ENCODE measurements at regions not wholly inside any gene's neighbourhood (a gene's known extent, or its start where the extent isn't known, plus 50 kb on each side); places are given as distances from the start of the nearest gene placed in this dataset.

GRCh38 chr4:187618701-187619281 lies 376.8 kb upstream of the ZFP42 start:
- H3K27me3 ChIP-seq (ENCODE audit: control insufficient read depth in 3 of 3, insufficient read depth in 3 of 3, low read length in 2 of 3), result no peaks in the 10 kb centered on the region
- ATAC-seq (ENCODE audit: insufficient read depth, low FRiP score) (no peak), DNase-seq (no peak)
- H3K36me3 ChIP-seq (ENCODE audit: control insufficient read depth in 4 of 4, insufficient read depth in 4 of 4, low read length in 4 of 4), result no peaks in the 10 kb centered on the region
- TF ChIP-seq, protein P1, sequence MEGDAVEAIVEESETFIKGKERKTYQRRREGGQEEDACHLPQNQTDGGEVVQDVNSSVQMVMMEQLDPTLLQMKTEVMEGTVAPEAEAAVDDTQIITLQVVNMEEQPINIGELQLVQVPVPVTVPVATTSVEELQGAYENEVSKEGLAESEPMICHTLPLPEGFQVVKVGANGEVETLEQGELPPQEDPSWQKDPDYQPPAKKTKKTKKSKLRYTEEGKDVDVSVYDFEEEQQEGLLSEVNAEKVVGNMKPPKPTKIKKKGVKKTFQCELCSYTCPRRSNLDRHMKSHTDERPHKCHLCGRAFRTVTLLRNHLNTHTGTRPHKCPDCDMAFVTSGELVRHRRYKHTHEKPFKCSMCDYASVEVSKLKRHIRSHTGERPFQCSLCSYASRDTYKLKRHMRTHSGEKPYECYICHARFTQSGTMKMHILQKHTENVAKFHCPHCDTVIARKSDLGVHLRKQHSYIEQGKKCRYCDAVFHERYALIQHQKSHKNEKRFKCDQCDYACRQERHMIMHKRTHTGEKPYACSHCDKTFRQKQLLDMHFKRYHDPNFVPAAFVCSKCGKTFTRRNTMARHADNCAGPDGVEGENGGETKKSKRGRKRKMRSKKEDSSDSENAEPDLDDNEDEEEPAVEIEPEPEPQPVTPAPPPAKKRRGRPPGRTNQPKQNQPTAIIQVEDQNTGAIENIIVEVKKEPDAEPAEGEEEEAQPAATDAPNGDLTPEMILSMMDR (IDR thresholded peaks at IDR 0.05; ENCODE audit: control extremely low read depth, extremely low read depth), result no peak
- no peak overlapping the region for H3K4me3 ChIP-seq
- H3K9me3 ChIP-seq (ENCODE audit: control insufficient read depth in 4 of 4, insufficient read depth in 3 of 4, low read length in 3 of 4), result no peaks in the 10 kb centered on the region
- WGBS, 2 donors, result 66 to 78% methylated on average over 2 of the region's 2 CpGs
- no peak overlapping the region for H3K9ac ChIP-seq (ENCODE audit: insufficient read depth in 1 of 2, low read length in 2 of 2)
- H3K27ac ChIP-seq (ENCODE audit: low read depth in 1 of 2, low read length in 1 of 2), result no peak overlapping the region
- H3K4me1 ChIP-seq (ENCODE audit: control insufficient read depth in 5 of 5, insufficient read depth in 5 of 5, low read length in 5 of 5), result no peaks in the 10 kb centered on the region

GRCh38 chr4:187619319-187619718 lies 376.3 kb upstream of the ZFP42 start:
- DNase-seq (no peak), ATAC-seq (ENCODE audit: insufficient read depth, low FRiP score) (no peak)
- Histone ChIP-seq H3K36me3 (ENCODE audit: control insufficient read depth in 4 of 4, insufficient read depth in 4 of 4, low read length in 4 of 4) (no peaks in the 10 kb centered on the region), H3K27ac (ENCODE audit: low read depth in 1 of 2, low read length in 1 of 2) (no peak overlapping the region), H3K27me3 (ENCODE audit: control insufficient read depth in 3 of 3, insufficient read depth in 3 of 3, low read length in 2 of 3) (no peaks in the 10 kb centered on the region), H3K4me1 (ENCODE audit: control insufficient read depth in 5 of 5, insufficient read depth in 5 of 5, low read length in 5 of 5) (no peaks in the 10 kb centered on the region), H3K9ac (ENCODE audit: insufficient read depth in 1 of 2, low read length in 2 of 2) (no peak overlapping the region), H3K9me3 (ENCODE audit: control insufficient read depth in 4 of 4, insufficient read depth in 3 of 4, low read length in 3 of 4) (no peaks in the 10 kb centered on the region), H3K4me3 (no peak overlapping the region)
- TF ChIP-seq, protein P1 (IDR thresholded peaks at IDR 0.05; ENCODE audit: control extremely low read depth, extremely low read depth), result no peak
- WGBS, 2 donors, result 57 to 89% methylated on average over 4 of the region's 4 CpGs

DNA sequence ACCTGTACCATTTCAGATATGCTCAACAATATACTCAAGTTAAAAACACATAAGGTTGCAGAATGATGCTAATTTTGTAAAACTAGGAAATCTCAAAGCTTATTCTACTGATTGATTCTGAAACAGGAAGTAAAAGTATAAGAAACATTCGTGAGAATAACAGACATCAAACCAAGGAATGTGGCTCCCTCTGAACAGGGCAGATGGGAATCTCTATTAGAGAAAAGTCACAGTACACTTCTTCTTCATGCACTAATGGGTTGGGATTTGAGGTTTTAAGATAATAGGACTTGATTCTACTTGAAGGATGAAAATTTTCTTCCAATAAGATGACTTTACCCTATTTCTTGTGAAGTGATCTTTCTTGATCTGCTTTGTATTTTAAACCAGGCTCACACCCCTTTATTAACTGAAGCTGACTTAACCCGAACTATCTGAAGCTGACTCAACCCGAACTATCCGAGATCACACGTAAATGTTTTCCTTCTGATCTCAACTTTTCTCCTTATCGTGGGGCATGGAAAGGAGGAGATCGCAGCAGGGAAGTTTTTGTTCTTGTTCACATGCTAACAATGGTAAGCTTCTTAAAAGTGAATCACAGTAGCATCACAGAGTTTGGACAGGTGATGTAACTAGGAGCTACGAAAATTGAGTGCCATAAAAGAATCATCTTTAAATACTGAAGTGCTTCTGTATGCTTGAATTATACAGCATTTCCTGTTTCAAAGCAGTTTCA lies 363.1 kb upstream of the ZFP42 start:
- ATAC-seq (ENCODE audit: insufficient read depth, low FRiP score), result no peak

More for the DNA sequence above, 363.1 kb upstream of the ZFP42 start:
- TF ChIP-seq, protein P1 (IDR thresholded peaks at IDR 0.05; ENCODE audit: control extremely low read depth, extremely low read depth), result no peak
- no peaks in the 10 kb centered on the region for H3K27me3 ChIP-seq (ENCODE audit: control insufficient read depth in 3 of 3, insufficient read depth in 3 of 3, low read length in 2 of 3)
- 68 to 72% methylated on average over 8 of the region's 8 CpGs for WGBS, 2 donors
- no peak overlapping the region for H3K4me3 ChIP-seq
- DNase-seq, result no peak
- no peak overlapping the region for H3K9ac ChIP-seq (ENCODE audit: insufficient read depth in 1 of 2, low read length in 2 of 2)
- no peaks in the 10 kb centered on the region for H3K36me3 ChIP-seq (ENCODE audit: control insufficient read depth in 4 of 4, insufficient read depth in 4 of 4, low read length in 4 of 4)
- H3K9me3 ChIP-seq (ENCODE audit: control insufficient read depth in 4 of 4, insufficient read depth in 3 of 4, low read length in 3 of 4), result peaks cover 0 to 5% (median 0%) of the 10 kb centered on the region in 4 donors
- no peak overlapping the region for H3K27ac ChIP-seq (ENCODE audit: low read depth in 1 of 2, low read length in 1 of 2)
- H3K4me1 ChIP-seq (ENCODE audit: control insufficient read depth in 5 of 5, insufficient read depth in 5 of 5, low read length in 5 of 5), result no peaks in the 10 kb centered on the region
